ENCODE measurements at regions not wholly inside any gene's neighbourhood (a gene's known extent, or its start where the extent isn't known, plus 50 kb on each side); places are given as distances from the start of the nearest gene placed in this dataset.
A peak's percentile ranks its signal among the peaks of the same experiment; 100 is the strongest.
"Not testable (repeated sequence)": the region's sequence is repeated elsewhere in the genome, so short reads cannot be mapped to it uniquely, and the experiment has no call there.

GRCh38 chr1:213738658-213739057, 249.1 kb upstream of the PROX1 start:
- no peak for DNase-seq

- DNase-seq = no peak
These were observed 244.8 kb upstream of the PROX1 start for GRCh38 chr1:213742992-213743391.

- no peak for DNase-seq
These were observed 243.0 kb upstream of the PROX1 start for GRCh38 chr1:213744780-213745179.

- no peak for DNase-seq
These were observed 242.3 kb upstream of the PROX1 start for GRCh38 chr1:213745451-213745850.

- no peak for DNase-seq
These were observed 238.2 kb upstream of the PROX1 start for GRCh38 chr1:213749558-213749957.

GRCh38 chr1:213750231-213751063, 237.3 kb upstream of the PROX1 start:
- no peak for DNase-seq

- DNase-seq = no peak
These were observed 236.7 kb upstream of the PROX1 start for GRCh38 chr1:213751064-213751397.

- peak; percentile 86 for DNase-seq
These were observed 228.2 kb upstream of the PROX1 start for GRCh38 chr1:213759359-213760181.

- DNase-seq = no peak
These were observed 225.8 kb upstream of the PROX1 start for GRCh38 chr1:213761845-213762407.

- no peak for DNase-seq
These were observed 220.1 kb upstream of the PROX1 start for GRCh38 chr1:213767683-213768082.

- DNase-seq = no peak
These were observed 215.4 kb upstream of the PROX1 start for GRCh38 chr1:213772128-213773063.

GRCh38 chr1:213773975-213774374, 213.8 kb upstream of the PROX1 start:
- no peak for DNase-seq

GRCh38 chr1:213776969-213777368, 210.8 kb upstream of the PROX1 start:
- no peak for DNase-seq

GRCh38 chr1:213779228-213779627, 208.5 kb upstream of the PROX1 start:
- DNase-seq = no peak

GRCh38 chr1:213782941-213783672, 204.7 kb upstream of the PROX1 start:
- no peak for DNase-seq

GRCh38 chr1:213783893-213784292, 203.9 kb upstream of the PROX1 start:
- DNase-seq = no peak

GRCh38 chr1:213786683-213787082, 201.1 kb upstream of the PROX1 start:
- DNase-seq = no peak

- DNase-seq = no peak
These were observed 197.2 kb upstream of the PROX1 start for GRCh38 chr1:213790565-213790964.

GRCh38 chr1:213793482-213794067, 194.2 kb upstream of the PROX1 start:
- DNase-seq = no peak

GRCh38 chr1:213796525-213796924, 191.2 kb upstream of the PROX1 start:
- no peak for DNase-seq

GRCh38 chr1:213808288-213808687, 179.5 kb upstream of the PROX1 start:
- not testable (repeated sequence) for DNase-seq

GRCh38 chr1:213817156-213817555, 170.6 kb upstream of the PROX1 start:
- no peak for DNase-seq
